GM18511 (cell line): ENCODE measurements at regions not wholly inside any gene's neighbourhood (a gene's known extent, or its start where the extent isn't known, plus 50 kb on each side); places are given as distances from the start of the nearest gene placed in this dataset.
"Not testable (repeated sequence)": the region's sequence is repeated elsewhere in the genome, so short reads cannot be mapped to it uniquely, and the experiment has no call there.

ENCODE experiments used
- ATAC-seq: cut with Tn5 transposase; IDR thresholded peaks from one replicate; pipeline ENCODE4 v1.9.1; 2021; ENCODE audit warnings: mild to moderate bottlenecking, moderate library complexity; ENCODE audit not compliant: unreplicated experiment

GRCh38 chr15:96790004-96790403 lies 459.5 kb downstream of the NR2F2 start:
- ATAC-seq = no peak

- ATAC-seq = no peak
Observed at GRCh38 chr15:96792216-96792615, 461.7 kb downstream of the NR2F2 start.

DNA sequence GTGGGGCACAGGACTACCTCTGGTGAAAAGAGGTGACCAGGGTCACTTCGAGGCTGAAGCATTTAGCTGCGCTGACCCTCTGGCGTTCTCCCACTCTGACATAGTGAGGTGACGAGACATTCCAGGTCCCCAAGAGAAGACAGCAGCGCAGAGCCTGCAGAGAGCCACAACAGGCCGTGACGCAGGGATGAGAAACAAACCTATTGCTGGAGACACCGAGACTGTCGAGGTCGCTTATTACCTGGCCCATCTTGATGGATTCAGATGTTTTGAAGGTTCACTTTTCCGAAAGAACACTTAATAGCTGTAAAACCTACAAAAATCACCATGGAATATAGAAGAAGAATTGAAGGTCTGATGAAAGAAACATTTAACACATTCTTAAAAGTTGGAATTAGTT lies 466.3 kb downstream of the NR2F2 start:
- no peak for ATAC-seq

DNA sequence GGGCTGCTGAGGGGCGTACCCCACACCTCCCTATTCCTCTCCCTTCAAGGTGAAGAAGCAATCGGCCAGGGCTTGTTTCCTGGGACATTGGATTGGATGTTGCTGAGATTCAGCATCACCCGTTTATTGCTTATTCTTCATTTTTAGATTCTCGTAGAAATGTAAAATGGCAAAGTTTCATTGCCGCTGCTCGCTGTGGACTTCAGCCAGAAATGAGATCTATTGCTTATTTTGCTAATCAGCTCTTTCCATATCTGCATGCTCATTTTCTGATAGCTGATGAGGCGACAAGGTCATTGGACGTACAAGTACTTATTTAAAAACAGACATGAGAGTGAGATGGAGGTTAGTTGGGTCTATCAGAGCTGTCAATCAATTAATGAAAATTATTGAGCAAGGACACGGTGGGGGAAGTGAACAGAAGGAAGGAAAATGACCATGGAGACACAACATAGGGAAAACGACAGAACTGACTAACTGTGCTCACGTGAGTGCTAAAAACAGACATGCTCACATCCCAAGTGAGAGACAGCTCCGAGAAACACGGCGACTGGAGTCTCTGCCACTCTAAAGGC lies 471.2 kb downstream of the NR2F2 start:
- no peak for ATAC-seq

- ATAC-seq = no peak
Observed at GRCh38 chr15:96802611-96803255, 472.2 kb downstream of the NR2F2 start.

DNA sequence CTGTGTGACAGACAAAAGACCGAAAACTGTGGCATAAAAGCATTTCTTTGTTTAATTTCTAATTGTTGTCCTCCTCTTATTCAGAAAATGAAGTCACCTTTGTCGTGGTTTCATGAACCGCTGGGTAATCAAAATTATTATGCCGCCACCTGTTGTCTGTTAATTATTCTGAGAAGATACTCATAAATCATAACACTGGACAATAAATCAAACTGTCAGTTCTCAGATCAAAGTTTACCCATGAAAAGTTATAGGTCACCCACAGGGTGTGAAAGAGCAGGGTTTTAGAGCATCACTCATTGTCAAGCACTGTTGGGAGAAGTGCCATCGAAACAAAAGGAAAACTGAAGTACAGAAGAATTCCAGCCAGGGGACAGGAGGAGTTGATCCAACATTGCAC lies 474.3 kb downstream of the NR2F2 start:
- ATAC-seq = no peak

DNA sequence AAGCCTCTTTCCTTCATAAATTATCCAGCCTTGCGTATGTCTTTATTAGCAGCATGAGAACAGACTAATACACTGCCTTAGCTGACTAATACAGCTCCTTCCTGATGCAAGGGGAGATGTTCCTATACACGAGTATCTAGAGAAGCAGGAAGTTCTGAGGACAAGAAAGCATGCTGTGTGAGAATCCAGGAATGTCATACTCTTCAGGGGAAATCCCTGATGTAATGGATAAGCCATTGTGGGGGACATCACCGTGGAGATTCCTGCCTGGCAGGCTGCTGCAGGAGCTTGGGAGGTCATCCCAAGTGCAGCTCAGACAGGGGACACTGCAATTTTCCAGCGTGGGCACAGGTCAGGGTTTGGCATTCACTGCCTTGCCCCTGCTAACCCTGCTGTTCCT lies 476.9 kb downstream of the NR2F2 start:
- ATAC-seq = no peak

- ATAC-seq = no peak
Observed at GRCh38 chr15:96817900-96818299, 487.4 kb downstream of the NR2F2 start.

DNA sequence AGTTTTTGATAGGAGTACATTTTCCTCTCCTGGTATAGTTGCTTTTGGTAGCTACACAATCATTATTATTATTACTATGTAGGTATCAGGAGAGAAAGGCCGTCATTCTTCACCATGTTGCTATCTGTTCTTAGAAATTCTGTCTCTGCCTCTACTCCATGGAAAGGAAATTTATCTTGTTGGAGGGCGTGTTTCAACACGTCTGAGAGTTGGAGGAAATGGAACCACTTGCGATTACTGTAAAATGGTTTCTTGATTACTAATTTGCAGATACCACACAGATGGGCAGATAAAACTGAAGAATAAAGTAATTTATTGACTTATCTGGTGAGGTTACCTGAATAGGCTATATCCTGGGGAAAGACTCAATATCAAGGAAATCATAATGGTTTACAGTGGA lies 488.4 kb downstream of the NR2F2 start:
- no peak for ATAC-seq

GRCh38 chr15:96827981-96828380 lies 497.5 kb downstream of the NR2F2 start:
- no peak for ATAC-seq

GRCh38 chr15:96837241-96837970 lies 506.9 kb downstream of the NR2F2 start:
- no peak for ATAC-seq

DNA sequence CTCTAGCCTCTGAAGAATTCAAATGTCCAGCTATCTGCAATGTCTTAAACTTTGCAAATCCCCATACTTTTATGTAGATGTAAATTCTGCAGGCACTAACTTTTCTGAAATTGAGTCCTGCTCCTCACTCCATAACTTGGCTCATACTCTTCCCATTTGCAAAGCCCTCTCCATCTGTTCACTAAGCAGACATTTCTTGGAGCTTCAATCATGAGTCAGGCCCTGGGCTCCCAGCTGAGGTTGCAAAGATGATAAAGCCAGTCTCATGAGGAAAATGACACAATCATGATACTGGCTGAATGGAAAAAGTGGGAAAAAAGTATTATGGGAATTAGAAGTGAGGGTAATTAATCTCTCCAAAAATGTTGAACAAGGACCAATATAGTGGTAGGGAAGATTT lies 507.6 kb downstream of the NR2F2 start:
- no peak for ATAC-seq

DNA sequence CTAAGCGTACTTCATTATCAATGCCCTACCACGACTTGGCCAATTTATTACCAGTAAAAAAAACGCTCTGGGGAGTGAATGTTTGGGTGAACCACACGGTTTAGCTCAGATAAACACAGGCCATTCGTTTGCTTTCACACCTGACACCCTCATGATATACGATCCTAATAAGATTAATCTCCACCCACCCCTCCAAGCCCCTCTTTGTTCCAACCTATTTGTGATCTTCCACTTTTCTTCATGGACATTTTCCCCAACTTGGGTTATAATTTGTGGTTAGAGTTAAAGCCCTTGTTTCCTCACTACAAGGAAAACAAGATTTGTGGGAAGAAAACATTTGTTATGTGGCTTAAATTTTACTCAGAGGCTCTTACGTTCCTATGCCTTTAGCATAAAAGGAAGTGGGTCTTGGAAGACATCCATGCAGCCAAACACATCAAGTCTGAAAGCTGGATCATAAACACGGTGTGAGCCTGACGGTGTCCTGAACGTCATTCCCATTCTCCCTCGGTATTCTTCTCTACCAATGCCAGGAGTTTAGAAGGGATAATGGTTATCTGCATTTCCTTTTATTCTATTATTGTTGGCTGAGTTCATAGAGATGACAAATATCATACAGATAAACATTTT lies 518.9 kb downstream of the NR2F2 start:
- no peak for ATAC-seq

- ATAC-seq = no peak
Observed at GRCh38 chr15:96851613-96852012, 521.1 kb downstream of the NR2F2 start.

- no peak for ATAC-seq
Observed at GRCh38 chr15:96858694-96859093, 528.2 kb downstream of the NR2F2 start.

DNA sequence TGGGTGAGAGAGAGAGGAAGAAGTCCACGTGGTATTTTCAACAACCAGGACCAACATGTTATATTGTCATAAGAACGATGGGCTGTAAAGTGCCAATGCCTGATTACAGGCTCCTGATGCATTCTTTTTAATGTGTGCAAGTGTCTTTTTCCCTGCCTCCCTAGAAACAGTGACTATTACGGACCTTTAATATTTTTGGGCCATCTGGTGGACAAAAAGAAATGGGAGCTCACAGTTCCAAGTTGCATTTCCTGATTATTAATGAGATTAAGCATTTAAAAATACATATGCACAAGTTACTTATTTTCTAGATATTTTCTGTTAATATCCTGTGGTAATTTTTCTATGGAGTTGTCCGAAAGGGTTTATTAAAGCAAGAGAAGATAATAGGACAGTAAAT lies 530.2 kb downstream of the NR2F2 start:
- no peak for ATAC-seq

- no peak for ATAC-seq
Observed at GRCh38 chr15:96867992-96868391, 537.5 kb downstream of the NR2F2 start.

DNA sequence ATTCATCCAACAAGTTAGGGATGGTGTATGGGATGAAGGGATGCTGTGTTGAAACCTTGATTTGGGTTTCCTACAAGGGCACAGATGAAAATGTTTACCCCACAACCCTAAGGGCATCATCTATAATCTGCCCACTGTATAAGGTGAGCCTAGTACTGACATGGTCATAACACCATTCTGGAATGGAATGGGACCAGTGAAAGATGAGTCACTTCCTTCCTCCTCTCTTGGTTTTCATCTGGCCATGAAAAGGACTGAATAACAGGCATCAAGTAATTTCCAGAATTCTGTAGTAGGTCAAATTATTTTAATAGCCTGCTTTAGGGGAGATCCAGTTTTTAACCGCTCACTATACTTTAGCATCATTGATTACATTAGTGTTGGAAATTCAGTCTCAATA lies 538.6 kb downstream of the NR2F2 start:
- ATAC-seq = no peak

GRCh38 chr15:96869790-96870189 lies 539.3 kb downstream of the NR2F2 start:
- ATAC-seq = no peak

GRCh38 chr15:96870580-96870979 lies 540.1 kb downstream of the NR2F2 start:
- no peak for ATAC-seq

DNA sequence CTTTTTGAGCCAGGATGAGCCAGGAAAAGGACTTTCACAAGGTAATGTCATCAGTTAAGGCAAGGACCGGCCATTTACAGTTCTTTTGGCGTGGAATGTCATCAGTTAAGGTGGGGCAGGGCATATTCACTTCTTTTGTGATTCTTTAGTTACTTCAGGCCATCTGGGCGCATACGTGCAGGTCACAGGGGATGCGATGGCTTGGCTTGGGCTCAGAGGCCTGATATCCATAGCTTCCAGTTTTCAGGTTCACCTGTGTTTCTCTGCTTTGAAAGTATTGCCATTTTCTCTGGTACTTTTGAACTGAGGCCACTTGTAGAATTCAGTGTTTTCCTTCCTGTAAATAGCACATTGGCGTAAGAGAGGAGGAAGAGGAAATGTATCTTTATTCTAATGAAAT lies 546.9 kb downstream of the NR2F2 start:
- not testable (repeated sequence) for ATAC-seq

- no peak for ATAC-seq
Observed at GRCh38 chr15:96878129-96878528, 547.6 kb downstream of the NR2F2 start.
